ENCODE measurements at regions not wholly inside any gene's neighbourhood (a gene's known extent, or its start where the extent isn't known, plus 50 kb on each side); places are given as distances from the start of the nearest gene placed in this dataset.

GRCh38 chr4:19823781-19824180, 427.9 kb upstream of the SLIT2 start:
- TF ChIP-seq CTCF (IDR thresholded peaks at IDR 0.05), result no peak
- TF ChIP-seq POLR2A (IDR thresholded peaks at IDR 0.05), result no peak
